ENCODE measurements at regions not wholly inside any gene's neighbourhood (a gene's known extent, or its start where the extent isn't known, plus 50 kb on each side); places are given as distances from the start of the nearest gene placed in this dataset.

GRCh38 chr10:109281347-109281746 lies 642.0 kb downstream of the XPNPEP1 start:
- H3K23ac ChIP-seq (ENCODE audit: low read depth, low read length), result no peak overlapping the region
- BruUV-seq (replicated peaks), result no TSS peak
- H3K27ac ChIP-seq (ENCODE audit: insufficient read depth, low read length), result no peak overlapping the region
- POLR2A ChIA-PET (ENCODE audit: unreplicated experiment), result no interaction called here
- no CpG with 5 or more reads among the region's 1 CpG for whole genome bisulfite sequencing, 2 experiments (ENCODE audit: extremely low coverage in 2 of 2, insufficient read length in 1 of 2)
- 0 out of 2 replicates have a peak overlapping the region, but pooled peaks have one; percentile 17 for H2AK5ac ChIP-seq (ENCODE audit: low read depth, low read length)
- DNase-seq (no peak), ATAC-seq (ENCODE audit: low read depth) (no peak)
- no peak overlapping the region for H3K14ac ChIP-seq (replicated peaks; ENCODE audit: low read depth, low read length)
- peak overlapping the region; percentile 53 for H2BK5ac ChIP-seq (ENCODE audit: low read depth, low read length, poor library complexity, severe bottlenecking)
- dilution Hi-C loops (cut with HindIII; ENCODE audit: low sequenced_read_pairs, unreplicated experiment) (no loop called here), in situ Hi-C loops (cut with MboI; ENCODE audit: low sequenced_read_pairs) (no loop called here), intact Hi-C loops (cut with micrococcal nuclease) (loop anchor here (5.0 kb wide), 1 partner anchor 74 kb away; no protein-coding TSS in a partner anchor)
- no peaks in the 10 kb centered on the region for H3K27me3 ChIP-seq (ENCODE audit: control insufficient read depth, insufficient read depth, low read length)
- H3K9me3 ChIP-seq (ENCODE audit: control insufficient read depth, insufficient read depth, low read length), result no peaks in the 10 kb centered on the region
- TF ChIP-seq CEBPB (IDR thresholded peaks at IDR 0.05; ENCODE audit: low read depth, low read length) (peak; percentile 89), RAD21 (IDR thresholded peaks at IDR 0.05; ENCODE audit: low read length) (no peak)
- H2BK20ac ChIP-seq (ENCODE audit: low read depth, low read length), result peak overlapping the region; percentile 61; the same call in 1 of the 2 replicates
- H3K4me1 ChIP-seq (ENCODE audit: control insufficient read depth, insufficient read depth, low read length), result peaks cover 12% of the 10 kb centered on the region
- H3K9me1 ChIP-seq (ENCODE audit: insufficient read depth, low read length), result peaks cover 5% of the 10 kb centered on the region; the same call in 1 of the 2 replicates
- no peak overlapping the region for H3K56ac ChIP-seq (ENCODE audit: extremely low read depth, insufficient read depth, low read length)
- no peak overlapping the region for H2AFZ ChIP-seq (replicated peaks; ENCODE audit: low read length, poor library complexity)
- H3K18ac ChIP-seq (ENCODE audit: low read depth, low read length), result peak overlapping the region; percentile 72; the same call in 1 of the 2 replicates
- H2AK9ac ChIP-seq (replicated peaks; ENCODE audit: low read depth, low read length, poor library complexity), result no peak overlapping the region
- no peak overlapping the region for H3K9ac ChIP-seq (ENCODE audit: low read depth, low read length)
- no peak overlapping the region for H4K91ac ChIP-seq (ENCODE audit: insufficient read depth, low read depth, low read length)
- H4K20me1 ChIP-seq (ENCODE audit: insufficient read depth, low read length), result no peaks in the 10 kb centered on the region
- H4K5ac ChIP-seq (ENCODE audit: low read depth, low read length), result no peak overlapping the region
- no peak overlapping the region for H3K4ac ChIP-seq (ENCODE audit: low read depth, low read length)
- H3K36me3 ChIP-seq (ENCODE audit: control insufficient read depth, insufficient read depth, low read length), result no peaks in the 10 kb centered on the region
- no peak overlapping the region; a peak in 1 of 4 replicates for H4K8ac ChIP-seq (ENCODE audit: low read depth in 2 of 2, low read length in 2 of 2)
- H2BK120ac ChIP-seq (ENCODE audit: low read depth, low read length), result peak overlapping the region; percentile 71
- H2BK15ac ChIP-seq (ENCODE audit: low read depth, low read length), result no peak overlapping the region; the same call in 2 of the 3 replicates
- H3K4me2 ChIP-seq (ENCODE audit: low read depth, low read length), result no peak overlapping the region
- no peak overlapping the region for H3K4me3 ChIP-seq (ENCODE audit: insufficient read depth, low read depth, low read length)
- CTCF ChIA-PET, result no interaction called here
- no peaks in the 10 kb centered on the region for H3K79me1 ChIP-seq (ENCODE audit: low read depth in 1 of 2, low read length in 2 of 2)

All from IMR-90 (cell line).